ENCODE measurements at regions not wholly inside any gene's neighbourhood (a gene's known extent, or its start where the extent isn't known, plus 50 kb on each side); places are given as distances from the start of the nearest gene placed in this dataset.

- no peak for TF ChIP-seq CTCF (IDR thresholded peaks at IDR 0.05)
- TF ChIP-seq POLR2A (IDR thresholded peaks at IDR 0.05) = no peak
- no peak for TF ChIP-seq POLR2AphosphoS5 (IDR thresholded peaks at IDR 0.05; ENCODE audit: insufficient read depth in 1 of 2, low read depth in 1 of 2)
Measured at GRCh38 chr6:91387290-91388059, 800.6 kb upstream of the MAP3K7 start.
